ENCODE measurements at regions not wholly inside any gene's neighbourhood (a gene's known extent, or its start where the extent isn't known, plus 50 kb on each side); places are given as distances from the start of the nearest gene placed in this dataset.

DNA sequence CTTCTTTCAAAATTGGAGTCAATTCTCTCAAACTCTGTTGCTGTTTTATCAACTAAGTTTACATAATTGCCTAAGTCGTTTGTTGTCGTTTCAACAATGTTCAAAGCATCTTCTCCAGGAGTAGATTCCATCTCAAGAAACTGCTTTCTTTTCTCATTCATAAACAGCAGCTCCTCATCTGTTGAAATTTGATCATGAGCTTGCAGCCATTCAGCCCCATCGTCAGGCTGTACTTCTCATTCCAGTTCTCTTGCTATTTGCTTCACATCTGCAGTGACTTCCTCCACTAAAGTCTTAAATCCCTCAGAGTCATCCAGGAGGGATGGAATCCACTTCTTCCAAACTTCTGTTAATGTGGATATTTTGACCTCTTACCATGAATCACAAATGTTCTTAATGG, 230.6 kb downstream of the IRF8 start:
- no peaks in the 10 kb centered on the region for H3K79me2 ChIP-seq (ENCODE audit: insufficient read depth, low read length)
- CTCF ChIA-PET = no interaction called here
- H4K20me1 ChIP-seq (ENCODE audit: insufficient read depth) = no peaks in the 10 kb centered on the region
- TF ChIP-seq ZNF274 (IDR thresholded peaks at IDR 0.05; ENCODE audit: low read depth, low read length) (no peak), POLR2AphosphoS5 (IDR thresholded peaks at IDR 0.05; ENCODE audit: low read depth, low read length) (no peak), EGR1 (IDR thresholded peaks at IDR 0.05; ENCODE audit: low read depth) (no peak), SIN3A (IDR thresholded peaks at IDR 0.05; ENCODE audit: low read depth) (no peak), EZH2 (IDR thresholded peaks at IDR 0.05) (no peak), SRF (IDR thresholded peaks at IDR 0.05; ENCODE audit: low read depth) (no peak), YY1 (IDR thresholded peaks at IDR 0.05; ENCODE audit: extremely low read depth, insufficient replicate concordance, low read depth, low read length) (no peak), ATF3 (IDR thresholded peaks at IDR 0.05) (no peak), SP1 (IDR thresholded peaks at IDR 0.05; ENCODE audit: low read depth) (no peak)
- intact Hi-C loops (cut with micrococcal nuclease) = no loop called here
- no peak overlapping the region for H3K27ac ChIP-seq (ENCODE audit: low read depth, low read length)
- H3K4me2 ChIP-seq (ENCODE audit: low read length) = no peak overlapping the region
- H3K9me2 ChIP-seq (ENCODE audit: insufficient read depth) = no peaks in the 10 kb centered on the region
- H3K4me3 ChIP-seq (replicated peaks in 1 of 2; ENCODE audit: low read depth in 1 of 2, low read length in 2 of 2) = no peak overlapping the region
- no peaks in the 10 kb centered on the region for H3K9me3 ChIP-seq (ENCODE audit: control insufficient read depth in 1 of 2, insufficient read depth in 1 of 2, low read depth in 1 of 2, low read length in 2 of 2)
- no peak overlapping the region for H3K9ac ChIP-seq (ENCODE audit: low read length)
- RAD21 ChIA-PET (ENCODE audit: low non-redundant PET in 1 of 2, low total read pairs in 2 of 2, uncharacterized antibody in 2 of 2, unreplicated experiment in 2 of 2) = no interaction called here
- H3K27me3 ChIP-seq (ENCODE audit: insufficient read depth, low read length) = peaks cover 4% of the 10 kb centered on the region; the same call in 1 of the 2 replicates
- H2AFZ ChIP-seq (ENCODE audit: low read depth, low read length, poor library complexity, severe bottlenecking) = no peak overlapping the region
- POLR2A ChIA-PET = no interaction called here
- H3K36me3 ChIP-seq (ENCODE audit: control insufficient read depth in 1 of 2, insufficient read depth in 2 of 2, low read length in 2 of 2) = no peaks in the 10 kb centered on the region
- peaks cover 0 to 5% of the 10 kb centered on the region in 2 experiments; a peak in 1 of 4 replicates for H3K4me1 ChIP-seq (ENCODE audit: control insufficient read depth in 1 of 2, insufficient read depth in 2 of 2, low read length in 2 of 2)
- DNase-seq (ENCODE audit: low read depth, low spot score) (no peak), ATAC-seq (no peak)
- no TSS peak for BruUV-seq (replicated peaks)

- Histone ChIP-seq H3K4me3 (replicated peaks in 1 of 2; ENCODE audit: low read depth in 1 of 2, low read length in 2 of 2) (no peak overlapping the region), H3K9ac (ENCODE audit: low read length) (no peak overlapping the region), H3K27me3 (ENCODE audit: insufficient read depth, low read length) (peaks cover 2% of the 10 kb centered on the region), H4K20me1 (ENCODE audit: insufficient read depth) (no peaks in the 10 kb centered on the region), H2AFZ (ENCODE audit: low read depth, low read length, poor library complexity, severe bottlenecking) (no peak overlapping the region), H3K9me3 (ENCODE audit: control insufficient read depth in 1 of 2, insufficient read depth in 1 of 2, low read depth in 1 of 2, low read length in 2 of 2) (no peaks in the 10 kb centered on the region), H3K4me2 (ENCODE audit: low read length) (no peak overlapping the region), H3K79me2 (ENCODE audit: insufficient read depth, low read length) (no peaks in the 10 kb centered on the region), H3K9me2 (ENCODE audit: insufficient read depth) (no peaks in the 10 kb centered on the region), H3K36me3 (ENCODE audit: control insufficient read depth in 1 of 2, insufficient read depth in 2 of 2, low read length in 2 of 2) (no peaks in the 10 kb centered on the region), H3K4me1 (ENCODE audit: control insufficient read depth in 1 of 2, insufficient read depth in 2 of 2, low read length in 2 of 2) (peaks cover 0 to 9% of the 10 kb centered on the region in 2 experiments; a peak in 2 of 4 replicates), H3K27ac (ENCODE audit: low read depth, low read length) (no peak overlapping the region)
- DNase-seq (ENCODE audit: low read depth, low spot score) = no peak
- POLR2A ChIA-PET = no interaction called here
- no peak for ATAC-seq
- CTCF ChIA-PET = no interaction called here
- TF ChIP-seq RAD21 (IDR thresholded peaks at IDR 0.05; ENCODE audit: low read depth) (no peak), SP1 (IDR thresholded peaks at IDR 0.05; ENCODE audit: low read depth) (no peak), CBX3 (IDR thresholded peaks at IDR 0.05; ENCODE audit: low read depth) (no peak), EZH2 (IDR thresholded peaks at IDR 0.05) (no peak), EGR1 (IDR thresholded peaks at IDR 0.05; ENCODE audit: low read depth) (no peak), JUND (IDR thresholded peaks at IDR 0.05) (no peak), ELF1 (IDR thresholded peaks at IDR 0.05; ENCODE audit: borderline replicate concordance, low read depth) (no peak), FOSL1 (IDR thresholded peaks at IDR 0.05; ENCODE audit: low read depth) (no peak), YY1 (IDR thresholded peaks at IDR 0.05; ENCODE audit: extremely low read depth, insufficient replicate concordance, low read depth, low read length) (no peak), ATF3 (IDR thresholded peaks at IDR 0.05) (no peak)
- TF ChIP-seq, protein P1, sequence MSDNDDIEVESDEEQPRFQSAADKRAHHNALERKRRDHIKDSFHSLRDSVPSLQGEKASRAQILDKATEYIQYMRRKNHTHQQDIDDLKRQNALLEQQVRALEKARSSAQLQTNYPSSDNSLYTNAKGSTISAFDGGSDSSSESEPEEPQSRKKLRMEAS (IDR thresholded peaks at IDR 0.05) = no peak
- RAD21 ChIA-PET (ENCODE audit: low non-redundant PET in 1 of 2, low total read pairs in 2 of 2, uncharacterized antibody in 2 of 2, unreplicated experiment in 2 of 2) = no interaction called here
- BruUV-seq (replicated peaks) = no TSS peak
- intact Hi-C loops (cut with micrococcal nuclease) = no loop called here
These were observed 234.4 kb downstream of the IRF8 start for GRCh38 chr16:86133377-86133776.
